IPS DF 6.9 (cell line): ENCODE measurements at regions not wholly inside any gene's neighbourhood (a gene's known extent, or its start where the extent isn't known, plus 50 kb on each side); places are given as distances from the start of the nearest gene placed in this dataset.
"Not testable (repeated sequence)": the region's sequence is repeated elsewhere in the genome, so short reads cannot be mapped to it uniquely, and the experiment has no call there.

Experiments used
- DNase-seq: peaks from one replicate; pipeline ENCODE4 v3.0.0-alpha.2; 2013; ENCODE audit warnings: low read depth, low spot score
- H3K27ac ChIP-seq: one replicate; pipeline ENCODE4 v1.5.1; 2013; ENCODE audit warnings: low read length, control low read depth
- H3K27me3 ChIP-seq: 2 replicates; pipeline ENCODE4 v1.6.1; 2013; ENCODE audit warnings: mild to moderate bottlenecking, low read length; ENCODE audit not compliant: control insufficient read depth, insufficient read depth
- H3K36me3 ChIP-seq: 2 replicates; pipeline ENCODE4 v1.6.1; 2013; ENCODE audit warnings: low read length; ENCODE audit not compliant: control insufficient read depth, insufficient read depth
- H3K4me1 ChIP-seq: 2 replicates; pipeline ENCODE4 v1.6.1; 2013; ENCODE audit warnings: low read length; ENCODE audit not compliant: control insufficient read depth, insufficient read depth
- H3K4me3 ChIP-seq: 2 replicates; pipeline ENCODE4 v1.5.1; 2013; ENCODE audit warnings: mild to moderate bottlenecking, low read length
- H3K9me3 ChIP-seq: 2 replicates; pipeline ENCODE4 v1.6.1; 2013; ENCODE audit warnings: low read length, inconsistent platforms; ENCODE audit not compliant: control insufficient read depth, insufficient read depth
- WGBS: extraction: QIAGEN DNeasy Blood & Tissue Kit; methylation state at CpG from one replicate; pipeline ENCODE4 v1.1.7; 2013; ENCODE audit warnings: mixed read lengths, missing lambda C conversion rate; ENCODE audit not compliant: insufficient read length, insufficient coverage; 5-methylcytosine and 5-hydroxymethylcytosine counted together

- not testable (repeated sequence) for H3K4me3 ChIP-seq, H3K36me3 ChIP-seq, H3K9me3 ChIP-seq, H3K27me3 ChIP-seq, DNase-seq, H3K4me1 ChIP-seq, H3K27ac ChIP-seq
- WGBS, result no CpG with 5 or more reads among the region's 2 CpGs
These were observed 96.3 kb upstream of the ARRDC3 start for GRCh38 chr5:91479376-91479775.

DNA sequence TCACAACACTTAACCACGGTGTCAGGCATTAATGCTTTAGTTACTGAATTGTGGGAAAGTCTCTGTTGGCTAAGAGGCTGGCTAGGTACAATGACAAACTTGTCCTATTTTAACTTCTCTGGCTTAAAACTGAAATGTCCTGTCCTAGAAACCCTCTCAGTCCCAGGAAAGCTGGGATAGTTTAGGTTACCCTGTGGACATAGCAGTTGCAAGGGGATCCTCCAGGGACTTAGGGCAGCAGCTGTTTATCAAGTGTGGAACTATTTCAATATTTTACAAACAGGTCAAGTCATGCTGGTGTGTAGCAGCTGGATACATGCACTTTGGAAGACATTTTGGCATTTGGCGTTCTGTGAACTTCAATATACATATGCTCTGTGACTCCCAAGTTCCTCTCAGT, 95.0 kb upstream of the ARRDC3 start:
- Histone ChIP-seq H3K27ac (no peak overlapping the region), H3K27me3 (no peaks in the 10 kb centered on the region), H3K9me3 (no peaks in the 10 kb centered on the region), H3K4me1 (no peaks in the 10 kb centered on the region), H3K4me3 (no peak overlapping the region), H3K36me3 (no peaks in the 10 kb centered on the region)
- DNase-seq, result no peak
- no CpG with 5 or more reads among the region's 2 CpGs for WGBS

DNA sequence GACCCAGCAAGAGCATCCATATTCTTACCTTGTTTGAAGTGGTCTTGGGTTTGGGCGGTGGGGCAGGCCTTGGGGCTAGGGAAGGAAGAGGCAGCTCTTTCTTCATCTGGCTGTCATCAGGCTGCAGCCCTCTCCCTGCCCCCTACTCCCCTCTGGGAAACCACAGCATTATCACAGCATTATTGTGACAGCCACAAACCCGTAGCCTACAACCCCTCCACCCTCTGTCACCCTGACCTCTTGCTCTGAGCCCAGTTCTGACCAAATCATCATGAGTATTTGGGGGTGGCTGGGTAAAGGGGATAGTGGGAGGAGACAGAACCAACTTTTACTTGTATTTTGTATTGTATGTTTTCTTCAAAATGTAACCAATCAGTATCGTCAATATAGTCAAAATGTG, 94.3 kb upstream of the ARRDC3 start:
- DNase-seq, result no peak
- Histone ChIP-seq H3K27ac (no peak overlapping the region), H3K36me3 (no peaks in the 10 kb centered on the region), H3K9me3 (no peaks in the 10 kb centered on the region), H3K27me3 (no peaks in the 10 kb centered on the region), H3K4me1 (no peaks in the 10 kb centered on the region), H3K4me3 (no peak overlapping the region)
- no CpG with 5 or more reads among the region's 3 CpGs for WGBS

DNA sequence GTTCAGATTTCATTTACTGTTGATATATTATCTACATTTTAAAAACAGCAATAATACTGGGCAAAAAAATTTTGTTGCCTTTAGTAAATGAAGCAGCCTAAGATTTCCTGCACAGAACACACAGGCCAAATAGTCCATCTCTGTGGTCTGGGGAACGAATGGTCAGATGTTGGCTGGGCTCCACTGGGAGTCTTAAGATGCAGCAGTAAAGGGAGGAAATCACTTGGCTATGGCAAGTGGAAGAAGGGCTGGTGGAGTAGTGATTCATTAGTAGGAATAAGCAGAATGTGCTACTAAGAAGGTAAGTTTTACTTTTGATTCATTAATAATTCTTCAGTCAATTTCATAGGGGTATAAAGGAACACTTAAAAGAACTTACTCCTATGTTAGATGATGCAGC, 91.1 kb upstream of the ARRDC3 start:
- Histone ChIP-seq H3K27ac (no peak overlapping the region), H3K36me3 (no peaks in the 10 kb centered on the region), H3K9me3 (no peaks in the 10 kb centered on the region), H3K4me3 (no peak overlapping the region), H3K27me3 (no peaks in the 10 kb centered on the region), H3K4me1 (no peaks in the 10 kb centered on the region)
- no peak for DNase-seq
- WGBS, result no CpG with 5 or more reads among the region's 1 CpG

DNA sequence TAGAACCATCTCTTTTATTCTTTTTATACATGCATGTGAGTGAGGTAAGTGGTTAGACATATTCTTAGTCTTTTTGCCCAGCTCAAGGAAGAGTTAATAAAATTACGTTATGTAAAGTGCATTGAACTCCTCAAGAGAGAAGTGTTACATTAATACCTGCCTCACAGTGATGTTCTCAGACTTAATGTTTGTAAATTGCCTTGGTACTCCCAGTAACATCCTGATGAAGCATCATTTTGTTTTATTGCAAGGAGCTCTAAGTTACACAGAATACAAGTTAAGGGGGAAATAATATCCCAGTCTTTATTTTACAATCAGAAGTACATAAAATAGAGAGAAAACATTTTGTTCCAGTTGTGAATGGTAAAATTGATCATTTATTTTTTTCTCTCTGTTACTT, 89.5 kb upstream of the ARRDC3 start:
- no peaks in the 10 kb centered on the region for H3K9me3 ChIP-seq
- WGBS, result no CpG with 5 or more reads among the region's 1 CpG
- H3K36me3 ChIP-seq, result no peaks in the 10 kb centered on the region
- H3K4me1 ChIP-seq, result no peaks in the 10 kb centered on the region
- H3K27me3 ChIP-seq, result no peaks in the 10 kb centered on the region
- no peak overlapping the region for H3K4me3 ChIP-seq
- no peak for DNase-seq
- no peak overlapping the region for H3K27ac ChIP-seq

DNA sequence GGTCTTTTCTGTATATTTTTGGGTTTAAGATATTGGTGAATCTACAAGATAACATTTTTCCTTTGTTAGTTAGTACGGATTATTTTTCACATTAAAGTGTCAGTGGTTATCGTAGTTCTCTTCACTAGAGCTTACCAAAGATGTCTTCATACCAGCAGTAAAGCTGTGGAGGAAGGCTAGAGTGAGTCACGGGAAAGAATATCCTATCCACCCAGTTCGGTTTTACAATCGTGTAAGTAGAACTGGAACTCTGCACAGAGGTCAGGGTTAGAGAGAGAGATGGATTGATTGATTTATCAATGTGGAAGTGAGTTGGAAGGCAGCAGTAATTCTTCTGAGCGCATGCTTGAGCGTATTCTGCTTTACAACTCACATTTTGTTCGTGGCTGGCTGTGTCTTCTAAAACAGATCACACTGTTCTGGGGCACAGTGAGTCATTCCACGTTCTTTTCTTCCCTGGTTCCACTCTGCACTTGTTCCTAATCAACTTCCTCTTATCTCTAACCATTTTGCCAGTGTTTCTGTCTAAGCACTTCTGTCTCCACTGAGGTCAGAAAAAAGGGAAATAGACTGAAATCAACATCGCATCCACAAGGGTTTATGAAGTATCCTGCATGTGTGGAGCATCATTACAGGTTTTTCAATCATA, 86.5 kb upstream of the ARRDC3 start:
- Histone ChIP-seq H3K27me3 (no peaks in the 10 kb centered on the region), H3K27ac (no peak overlapping the region), H3K4me1 (no peaks in the 10 kb centered on the region), H3K36me3 (no peaks in the 10 kb centered on the region), H3K4me3 (no peak overlapping the region), H3K9me3 (no peaks in the 10 kb centered on the region)
- DNase-seq, result no peak
- WGBS, result no CpG with 5 or more reads among the region's 10 CpGs

- Histone ChIP-seq H3K27ac (no peak overlapping the region), H3K9me3 (no peaks in the 10 kb centered on the region), H3K27me3 (no peaks in the 10 kb centered on the region), H3K4me1 (no peaks in the 10 kb centered on the region), H3K4me3 (no peak overlapping the region), H3K36me3 (no peaks in the 10 kb centered on the region)
- no CpG with 5 or more reads among the region's 7 CpGs for WGBS
- no peak for DNase-seq
These were observed 85.7 kb upstream of the ARRDC3 start for GRCh38 chr5:91468651-91469422.

GRCh38 chr5:91464886-91465646, 81.9 kb upstream of the ARRDC3 start:
- Histone ChIP-seq H3K36me3 (no peaks in the 10 kb centered on the region), H3K4me3 (no peak overlapping the region), H3K9me3 (no peaks in the 10 kb centered on the region), H3K27me3 (no peaks in the 10 kb centered on the region), H3K4me1 (no peaks in the 10 kb centered on the region), H3K27ac (no peak overlapping the region)
- DNase-seq, result no peak
- WGBS, result no CpG with 5 or more reads among the region's 4 CpGs

GRCh38 chr5:91457681-91458058, 74.6 kb upstream of the ARRDC3 start:
- Histone ChIP-seq H3K9me3 (no peaks in the 10 kb centered on the region), H3K27me3 (no peaks in the 10 kb centered on the region)
- DNase-seq, result no peak

DNA sequence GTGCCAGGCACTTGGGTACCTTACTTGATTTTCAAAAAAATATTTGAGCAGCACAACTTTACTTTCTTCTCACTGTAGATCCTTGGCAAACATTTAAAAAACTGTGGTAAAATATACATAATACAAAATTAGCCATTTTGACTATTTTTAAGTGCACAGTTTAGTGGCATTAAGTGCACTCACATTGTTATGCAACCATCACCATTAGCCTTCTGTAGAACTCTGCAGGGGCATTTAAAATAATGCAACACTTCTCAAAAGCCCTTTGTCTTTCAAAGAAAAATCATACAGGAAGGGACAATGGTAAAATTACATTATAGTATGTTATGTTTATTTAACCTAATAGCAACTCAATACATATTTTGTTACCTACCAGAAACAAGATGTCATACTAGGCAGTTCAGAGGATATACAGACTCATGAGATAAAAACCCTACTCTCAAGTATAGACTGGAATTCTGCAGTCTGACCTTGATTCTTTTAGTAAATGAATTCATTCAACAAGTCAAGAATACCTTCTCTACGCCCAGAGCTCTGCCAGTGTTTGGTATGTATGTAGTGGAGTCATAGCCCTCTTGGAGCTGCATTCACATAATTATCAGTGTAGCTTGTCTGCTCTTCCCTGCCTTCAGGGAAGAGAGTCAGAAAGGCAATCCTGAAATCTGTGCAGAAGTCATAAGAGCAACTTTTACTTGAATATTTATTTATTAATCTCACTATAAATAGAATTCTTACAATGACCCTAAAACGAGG, 74.0 kb upstream of the ARRDC3 start:
- Histone ChIP-seq H3K27me3 (no peaks in the 10 kb centered on the region), H3K4me3 (no peak overlapping the region), H3K27ac (no peak overlapping the region), H3K9me3 (no peaks in the 10 kb centered on the region), H3K4me1 (peaks cover 1% of the 10 kb centered on the region; the same call in 1 of the 2 replicates), H3K36me3 (no peaks in the 10 kb centered on the region)
- no peak for DNase-seq
- WGBS, result no CpG with 5 or more reads among the region's 2 CpGs

More at GRCh38 chr5:91457681-91458058, 74.6 kb upstream of the ARRDC3 start:
- peaks cover 1% of the 10 kb centered on the region; the same call in 1 of the 2 replicates for H3K4me1 ChIP-seq
- WGBS, result no CpG with 5 or more reads among the region's 1 CpG
- no peaks in the 10 kb centered on the region for H3K36me3 ChIP-seq
- H3K27ac ChIP-seq, result no peak overlapping the region
- no peak overlapping the region for H3K4me3 ChIP-seq
